Thoracic aorta (tissue), 2 donors: ENCODE measurements at regions not wholly inside any gene's neighbourhood (a gene's known extent, or its start where the extent isn't known, plus 50 kb on each side); places are given as distances from the start of the nearest gene placed in this dataset.
"Not testable (repeated sequence)": the region's sequence is repeated elsewhere in the genome, so short reads cannot be mapped to it uniquely, and the experiment has no call there.

Source experiments
- ATAC-seq: fragments of 150-250 bp; one replicate; pipeline ENCODE4 v1.8.0; 2017; ENCODE audit warnings: low read depth; ENCODE audit not compliant: insufficient number of reproducible peaks, low FRiP score
- DNase-seq: peaks from one replicate; pipeline ENCODE4 v3.0.0-alpha.2; 2020; ENCODE audit warnings: low spot score
- H3K27ac ChIP-seq, 2 donors: fragments of 200-600 bp; sonication (generic); 1 replicate in 1 of 2; 2 replicates in 1 of 2; pipeline ENCODE4 v1.5.1; 2016; ENCODE audit warnings: mild to moderate bottlenecking in 2 of 2, moderate library complexity in 2 of 2
- H3K27me3 ChIP-seq: fragments of 200-600 bp; sonication (generic); replicated peaks from 2 replicates; pipeline ENCODE4 v1.6.0; 2016; ENCODE audit warnings: mild to moderate bottlenecking; ENCODE audit not compliant: insufficient read depth
- H3K36me3 ChIP-seq: fragments of 200-600 bp; sonication (generic); one replicate; pipeline ENCODE4 v1.5.1; 2016
- H3K4me1 ChIP-seq, 2 donors: fragments of 200-600 bp; sonication (generic); 1 replicate in 1 of 2; 2 replicates in 1 of 2; pipeline versions ENCODE4 v1.5.1 to v1.6.0; 2016; ENCODE audit warnings: low read depth in 2 of 2, mild to moderate bottlenecking in 1 of 2; ENCODE audit not compliant: control insufficient read depth in 1 of 2
- H3K4me3 ChIP-seq: fragments of 200-600 bp; sonication (generic); 2 replicates; pipeline ENCODE4 v1.5.1; 2016; ENCODE audit warnings: mild to moderate bottlenecking
- H3K9me3 ChIP-seq: fragments of 200-600 bp; sonication (generic); 2 replicates; pipeline ENCODE4 v1.5.1; 2016
- CTCF ChIP-seq: fragments of 200-600 bp; sonication (generic); IDR thresholded peaks from one replicate; pipeline ENCODE4 v1.5.1; 2019; ENCODE audit warnings: antibody characterized with exemption

- H3K27ac ChIP-seq, DNase-seq, H3K27me3 ChIP-seq, H3K36me3 ChIP-seq, H3K4me3 ChIP-seq, ATAC-seq, H3K4me1 ChIP-seq, H3K9me3 ChIP-seq: not testable (repeated sequence)
Observed at GRCh38 chr15:96491700-96492644, 161.5 kb downstream of the NR2F2 start.

- Histone ChIP-seq H3K27ac (no peak overlapping the region), H3K9me3 (no peaks in the 10 kb centered on the region), H3K4me3 (no peak overlapping the region), H3K27me3 (no peaks in the 10 kb centered on the region), H3K36me3 (no peaks in the 10 kb centered on the region), H3K4me1 (no peaks in the 10 kb centered on the region)
- DNase-seq, result no peak
- TF ChIP-seq CTCF, result no peak
- ATAC-seq, result no peak
Observed at GRCh38 chr15:96494505-96494904, 164.0 kb downstream of the NR2F2 start.

- DNase-seq, result no peak
- Histone ChIP-seq H3K27me3 (no peaks in the 10 kb centered on the region), H3K27ac (no peak overlapping the region), H3K36me3 (no peaks in the 10 kb centered on the region), H3K9me3 (no peaks in the 10 kb centered on the region), H3K4me1 (no peaks in the 10 kb centered on the region), H3K4me3 (no peak overlapping the region)
- TF ChIP-seq CTCF, result no peak
- no peak for ATAC-seq
Observed at GRCh38 chr15:96495386-96495785, 164.9 kb downstream of the NR2F2 start.

GRCh38 chr15:96497951-96498350, 167.5 kb downstream of the NR2F2 start:
- no peak for TF ChIP-seq CTCF
- Histone ChIP-seq H3K27me3 (no peaks in the 10 kb centered on the region), H3K27ac (no peak overlapping the region), H3K4me1 (no peaks in the 10 kb centered on the region), H3K4me3 (no peak overlapping the region), H3K9me3 (no peaks in the 10 kb centered on the region), H3K36me3 (no peaks in the 10 kb centered on the region)
- ATAC-seq (no peak), DNase-seq (no peak)

- Histone ChIP-seq H3K4me3 (no peak overlapping the region), H3K27me3 (no peaks in the 10 kb centered on the region), H3K36me3 (no peaks in the 10 kb centered on the region), H3K9me3 (no peaks in the 10 kb centered on the region), H3K27ac (no peak overlapping the region), H3K4me1 (no peaks in the 10 kb centered on the region)
- TF ChIP-seq CTCF, result no peak
- DNase-seq (no peak), ATAC-seq (no peak)
Observed at GRCh38 chr15:96500508-96500907, 170.0 kb downstream of the NR2F2 start.
